Activated T-helper 9 cell treated with anti-CD3 and anti-CD28 coated beads, Interleukin-2, amount 50 U/mL, for 16 hours (primary cell): ENCODE measurements at regions not wholly inside any gene's neighbourhood (a gene's known extent, or its start where the extent isn't known, plus 50 kb on each side); places are given as distances from the start of the nearest gene placed in this dataset.

ENCODE experiments used
- DNase-seq: peaks from one replicate; pipeline ENCODE4 v3.0.0-alpha.2; 2020; ENCODE audit warnings: low read depth

DNA sequence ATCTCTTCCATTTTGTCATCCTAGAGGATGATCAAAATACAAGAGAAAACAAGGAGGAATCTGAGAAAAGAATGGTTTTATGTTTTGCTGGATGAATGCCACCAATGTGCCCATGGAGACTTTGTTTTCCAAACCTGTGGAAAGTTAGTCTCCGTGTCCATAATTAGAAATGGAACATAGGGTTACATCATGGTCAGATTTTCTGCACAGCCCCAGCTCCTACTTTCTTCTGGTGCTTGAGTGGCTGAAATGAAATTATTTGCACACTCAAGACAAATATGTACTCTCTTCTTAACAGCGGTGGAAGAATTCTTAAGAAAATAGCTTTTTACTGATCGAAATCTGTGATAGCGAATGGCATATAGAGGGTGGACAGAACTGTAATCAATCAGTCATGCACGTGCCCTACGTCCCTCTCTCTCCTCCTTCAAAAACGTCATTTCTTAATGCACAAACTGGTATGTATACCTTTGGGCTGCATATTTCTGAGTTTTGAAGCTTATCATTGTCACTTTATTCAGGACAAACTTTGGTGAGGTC lies 825.2 kb downstream of the AACS start:
- DNase-seq: no peak

- DNase-seq: no peak
Observed at GRCh38 chr12:125890971-125891370, 825.7 kb downstream of the AACS start.

- DNase-seq: no peak
Observed at GRCh38 chr12:125892276-125892675, 827.0 kb downstream of the AACS start.

GRCh38 chr12:125902991-125903390 lies 837.8 kb downstream of the AACS start:
- no peak for DNase-seq

DNA sequence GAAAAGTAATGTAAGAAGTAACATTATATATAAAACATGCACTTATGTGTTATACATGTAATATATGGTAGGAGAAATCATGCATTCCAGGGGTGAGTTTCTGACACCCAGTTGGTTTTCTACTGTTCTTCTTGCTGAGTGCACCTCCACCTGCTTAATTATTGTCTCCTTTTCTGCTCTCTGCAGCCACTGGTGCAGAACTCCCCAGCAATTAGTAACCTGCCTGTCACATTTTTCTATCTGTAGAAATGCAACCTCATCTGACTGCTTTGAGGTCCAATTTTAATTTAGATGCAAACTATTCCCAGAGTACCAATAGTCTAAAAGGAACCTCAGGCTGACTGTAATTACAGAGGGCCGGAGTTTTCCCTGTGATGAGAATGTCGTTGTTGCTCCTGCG lies 842.1 kb downstream of the AACS start:
- DNase-seq: no peak

DNA sequence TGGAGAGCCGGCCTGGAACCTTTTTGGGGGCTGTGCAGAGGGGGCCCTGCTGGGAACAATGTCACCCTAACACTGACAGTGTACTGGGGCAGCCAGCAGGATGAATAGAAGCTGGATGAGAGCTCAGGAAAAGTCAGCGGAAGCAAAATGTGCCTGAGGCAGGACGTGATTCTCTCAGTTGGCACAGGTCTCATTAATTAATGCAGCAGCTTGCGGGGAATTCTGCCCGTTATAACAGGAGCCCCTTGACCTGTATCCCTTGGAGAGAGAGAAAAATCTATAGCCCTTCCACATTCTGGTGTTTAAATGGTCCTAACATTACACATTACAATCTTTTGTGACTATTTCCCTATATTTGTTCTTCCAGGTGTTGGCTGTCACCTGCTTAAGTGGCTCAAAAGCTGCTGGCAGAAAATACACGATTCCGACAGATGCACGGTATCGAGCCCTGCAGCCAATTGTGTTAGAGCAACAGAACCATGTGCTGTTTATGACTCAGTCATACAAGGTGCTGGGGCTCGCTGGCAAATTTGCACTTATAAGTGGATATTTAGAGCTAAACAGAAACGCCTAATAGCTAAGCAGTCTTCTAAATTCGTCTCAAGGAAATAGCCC lies 854.7 kb downstream of the AACS start:
- DNase-seq: no peak

GRCh38 chr12:125922330-125922729 lies 857.1 kb downstream of the AACS start:
- no peak for DNase-seq

GRCh38 chr12:125936502-125936901 lies 871.3 kb downstream of the AACS start:
- no peak for DNase-seq

- DNase-seq: no peak
Observed at GRCh38 chr12:125944446-125944845, 879.2 kb downstream of the AACS start.

DNA sequence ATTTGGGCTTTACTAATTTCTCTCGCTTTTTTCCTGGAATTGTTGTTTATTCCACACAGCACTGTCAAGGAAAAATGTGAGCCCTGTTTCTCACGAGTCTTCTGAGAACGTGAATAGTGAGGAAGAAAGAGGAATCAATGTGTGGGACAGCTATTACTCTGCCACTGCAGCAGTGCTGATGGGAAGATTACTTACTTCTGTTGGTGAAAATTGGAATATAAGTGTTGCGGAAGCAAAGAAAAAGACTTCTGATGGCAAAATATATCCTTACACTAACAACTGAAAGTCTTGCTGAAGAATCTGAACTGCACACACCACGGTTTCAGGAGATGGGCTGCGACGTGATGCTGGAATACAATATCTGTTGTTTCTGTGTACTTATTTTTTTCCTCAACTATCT lies 884.2 kb downstream of the AACS start:
- no peak for DNase-seq

GRCh38 chr12:125954362-125954761 lies 889.1 kb downstream of the AACS start:
- DNase-seq: no peak

DNA sequence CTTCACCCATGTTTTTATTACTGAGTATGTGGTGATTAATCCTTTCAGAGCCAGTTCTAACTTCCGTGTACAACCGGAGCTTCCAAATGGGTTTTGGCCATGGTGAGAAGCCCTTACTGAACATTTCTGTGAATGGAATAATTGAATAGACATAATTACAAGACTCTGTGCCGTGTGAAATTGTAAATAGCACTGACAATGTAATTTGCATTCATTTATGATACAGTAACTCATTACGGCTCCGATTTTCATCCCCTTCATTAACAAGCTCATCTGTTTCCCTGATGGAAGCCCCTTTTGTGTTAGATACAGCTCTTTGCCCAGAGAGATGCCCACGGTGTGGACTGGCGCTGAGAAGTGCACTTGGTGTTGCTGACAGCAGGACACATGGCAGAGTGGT lies 891.0 kb downstream of the AACS start:
- DNase-seq: no peak

- DNase-seq: no peak
Observed at GRCh38 chr12:125966641-125967040, 901.4 kb downstream of the AACS start.

DNA sequence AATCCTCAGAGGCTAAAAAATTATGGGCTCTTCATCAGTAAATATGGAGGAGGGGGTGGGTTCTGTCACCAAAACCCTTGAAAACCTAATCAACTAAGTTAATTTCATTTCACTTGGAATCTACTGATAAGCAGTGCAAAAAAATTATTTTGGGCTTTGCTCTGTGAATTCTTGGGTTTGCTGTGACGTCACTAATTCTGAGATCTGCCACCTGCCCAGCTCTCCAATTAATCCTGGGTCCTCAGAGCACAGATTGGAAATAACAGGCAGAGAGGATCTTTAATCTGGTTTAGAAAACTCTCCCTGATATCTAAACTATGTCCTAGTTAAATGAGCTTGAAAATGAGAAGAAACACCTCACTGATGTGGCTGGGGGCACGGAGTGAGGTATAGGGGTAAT lies 903.2 kb downstream of the AACS start:
- DNase-seq: no peak

- DNase-seq: no peak
Observed at GRCh38 chr12:125971981-125972380, 906.7 kb downstream of the AACS start.

DNA sequence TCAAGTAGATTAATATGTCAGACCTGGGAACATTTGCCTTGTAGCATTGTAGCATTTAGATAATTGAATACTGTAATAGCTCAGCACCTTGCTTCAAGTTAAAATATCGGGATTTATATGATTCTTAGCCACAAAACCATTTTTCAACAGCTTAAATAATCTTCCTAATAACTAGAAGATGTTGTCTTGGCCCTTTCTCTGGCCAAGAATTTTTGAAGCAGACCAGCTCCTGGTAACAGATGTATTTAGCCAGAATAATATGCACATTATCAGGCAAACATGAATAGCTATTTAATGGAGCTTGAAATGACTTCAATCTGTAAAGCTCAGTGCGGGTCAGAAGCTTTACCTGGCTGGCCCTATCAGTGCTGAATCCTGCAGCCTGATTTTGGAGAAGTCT lies 913.1 kb downstream of the AACS start:
- DNase-seq: no peak

- DNase-seq: no peak
Observed at GRCh38 chr12:125981610-125982253, 916.5 kb downstream of the AACS start.

DNA sequence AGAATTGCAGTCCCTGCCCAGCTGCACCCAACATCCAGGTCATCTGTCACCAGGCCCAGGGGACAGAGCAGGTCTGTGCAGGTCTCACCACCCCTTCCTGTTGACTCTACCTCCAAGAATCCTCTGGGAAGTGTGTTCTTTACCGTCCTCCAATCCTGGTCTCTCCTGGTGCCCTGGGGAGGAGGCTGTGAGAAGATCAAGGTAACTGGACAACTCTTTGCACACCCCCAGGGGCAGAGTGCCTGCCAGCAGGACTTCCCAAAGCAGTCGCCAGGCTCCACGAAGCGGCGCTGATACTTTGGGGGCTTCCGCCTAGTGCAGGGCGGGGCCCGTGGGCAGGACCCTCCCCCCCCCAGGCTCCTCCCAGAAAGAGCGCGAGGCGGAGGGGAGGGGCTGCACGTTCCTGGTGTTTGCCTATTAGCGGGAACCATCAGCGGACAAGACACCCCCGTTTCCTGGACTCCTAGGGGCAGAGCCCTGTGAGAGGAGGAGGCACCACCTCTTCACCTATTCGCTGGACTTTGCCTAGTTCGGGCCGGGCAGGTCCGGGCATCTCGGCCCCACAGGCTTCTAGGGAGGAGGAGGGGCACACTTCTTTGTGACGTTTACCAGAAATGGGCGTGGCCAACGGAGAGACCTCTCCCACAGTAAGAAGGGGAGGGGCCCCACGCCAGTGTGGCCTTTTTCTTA lies 918.0 kb downstream of the AACS start:
- no peak for DNase-seq

- no peak for DNase-seq
Observed at GRCh38 chr12:125983784-125984500, 918.7 kb downstream of the AACS start.

- no peak for DNase-seq
Observed at GRCh38 chr12:125988545-125988944, 923.3 kb downstream of the AACS start.

DNA sequence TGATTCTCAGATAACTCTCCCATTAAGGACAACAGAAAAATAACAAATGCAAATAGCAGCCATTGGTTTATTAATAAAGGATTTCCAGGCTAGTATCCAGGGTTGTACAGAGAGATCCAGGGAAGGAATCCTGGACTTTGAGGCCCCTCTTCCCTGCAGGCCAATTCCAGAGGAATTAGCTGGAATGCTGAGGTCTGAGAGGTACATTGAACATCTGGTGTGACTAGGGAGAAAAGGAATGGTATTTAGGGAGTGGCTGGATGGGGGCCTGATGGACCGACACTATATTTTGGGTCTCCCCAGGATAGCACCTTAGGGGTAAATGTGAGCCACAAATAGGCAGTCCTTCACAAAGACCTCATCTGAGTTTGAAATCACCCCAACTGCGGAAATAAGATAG lies 924.5 kb downstream of the AACS start:
- DNase-seq: no peak

DNA sequence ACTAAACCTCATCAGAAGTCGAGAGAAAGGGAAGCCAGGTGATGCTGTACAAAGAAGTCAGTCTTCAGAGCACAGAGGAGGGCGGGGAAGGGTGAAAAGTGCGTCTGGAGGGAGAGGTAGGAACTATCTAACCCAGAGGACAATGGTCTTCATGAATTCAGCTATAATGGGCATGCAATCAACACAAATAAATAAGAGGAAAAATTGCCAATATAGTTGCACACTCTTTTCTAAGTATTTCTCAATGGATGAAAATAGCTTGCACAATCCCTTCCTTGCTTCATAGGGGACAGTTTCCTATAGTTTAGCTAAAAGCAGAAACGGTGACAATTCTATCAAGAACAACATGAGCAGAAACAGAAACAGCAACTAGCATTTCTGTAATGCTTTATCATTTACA lies 931.2 kb downstream of the AACS start:
- no peak for DNase-seq

- DNase-seq: no peak
Observed at GRCh38 chr12:125999628-126000027, 934.4 kb downstream of the AACS start.
